Upper lobe of right lung (tissue), 1 donor: ENCODE measurements at regions not wholly inside any gene's neighbourhood (a gene's known extent, or its start where the extent isn't known, plus 50 kb on each side); places are given as distances from the start of the nearest gene placed in this dataset.

Experiments used
- ATAC-seq: fragments of 200-7000 bp; cut with Tn5 transposase; one replicate; pipeline ENCODE4 v1.9.1; 2020; ENCODE audit warnings: mild to moderate bottlenecking, moderate library complexity
- DNase-seq: peaks from one replicate; pipeline ENCODE4 v3.0.0-alpha.2; 2020
- H3K27ac ChIP-seq: fragments of 200-600 bp; one replicate; pipeline ENCODE4 v1.8.0; 2022
- H3K27me3 ChIP-seq: fragments of 200-600 bp; one replicate; pipeline ENCODE4 v1.8.0; 2022; ENCODE audit warnings: mild to moderate bottlenecking
- H3K36me3 ChIP-seq: fragments of 200-600 bp; one replicate; pipeline ENCODE4 v1.8.0; 2022
- H3K4me1 ChIP-seq: fragments of 200-600 bp; one replicate; pipeline ENCODE4 v1.8.0; 2022
- H3K4me3 ChIP-seq: fragments of 200-600 bp; one replicate; pipeline ENCODE4 v1.8.0; 2022; ENCODE audit warnings: mild to moderate bottlenecking
- H3K9me3 ChIP-seq: fragments of 200-600 bp; one replicate; pipeline ENCODE4 v1.8.0; 2022
- intact Hi-C: fragments of 100-400 bp; cut with DNase I; formaldehyde crosslinking; loops from one replicate; pipeline ENCODE4 v1.11.0; 2022
- TF ChIP-seq, protein P1 (sequence below): fragments of 200-600 bp; IDR thresholded peaks from one replicate; pipeline ENCODE4 v1.8.0; 2022; ENCODE audit warnings: antibody characterized with exemption
- donor health status: DM: no; HTN: yes; CAD: no; lungs with severe emphysema.

DNA sequence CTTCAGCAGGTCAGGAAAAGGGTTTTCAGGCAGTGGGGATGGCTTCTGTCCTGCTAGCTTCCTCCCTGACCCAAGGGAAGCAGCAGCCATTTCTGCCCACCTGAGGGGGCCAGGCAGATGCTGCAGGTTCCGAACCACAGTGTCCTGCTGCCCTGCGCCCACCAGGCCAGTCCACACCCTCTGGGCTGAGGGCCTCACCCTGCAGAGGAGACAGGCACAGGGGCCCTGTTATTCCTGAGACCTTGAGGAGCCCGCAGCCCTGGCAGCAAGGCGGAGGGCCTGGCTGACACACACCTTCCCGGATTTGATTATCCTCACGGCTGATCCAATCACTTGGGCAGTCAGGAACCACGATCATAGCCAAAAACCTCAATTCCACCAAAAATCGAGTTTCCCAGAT, 725.8 kb downstream of the BRD1 start:
- DNase-seq (peak; percentile 47), ATAC-seq (no peak)
- Histone ChIP-seq H3K27me3 (peaks cover 24% of the 10 kb centered on the region), H3K27ac (no peak overlapping the region), H3K4me3 (no peak overlapping the region), H3K36me3 (no peaks in the 10 kb centered on the region), H3K4me1 (no peaks in the 10 kb centered on the region), H3K9me3 (no peaks in the 10 kb centered on the region)
- intact Hi-C loops, result no loop called here
- TF ChIP-seq, protein P1, sequence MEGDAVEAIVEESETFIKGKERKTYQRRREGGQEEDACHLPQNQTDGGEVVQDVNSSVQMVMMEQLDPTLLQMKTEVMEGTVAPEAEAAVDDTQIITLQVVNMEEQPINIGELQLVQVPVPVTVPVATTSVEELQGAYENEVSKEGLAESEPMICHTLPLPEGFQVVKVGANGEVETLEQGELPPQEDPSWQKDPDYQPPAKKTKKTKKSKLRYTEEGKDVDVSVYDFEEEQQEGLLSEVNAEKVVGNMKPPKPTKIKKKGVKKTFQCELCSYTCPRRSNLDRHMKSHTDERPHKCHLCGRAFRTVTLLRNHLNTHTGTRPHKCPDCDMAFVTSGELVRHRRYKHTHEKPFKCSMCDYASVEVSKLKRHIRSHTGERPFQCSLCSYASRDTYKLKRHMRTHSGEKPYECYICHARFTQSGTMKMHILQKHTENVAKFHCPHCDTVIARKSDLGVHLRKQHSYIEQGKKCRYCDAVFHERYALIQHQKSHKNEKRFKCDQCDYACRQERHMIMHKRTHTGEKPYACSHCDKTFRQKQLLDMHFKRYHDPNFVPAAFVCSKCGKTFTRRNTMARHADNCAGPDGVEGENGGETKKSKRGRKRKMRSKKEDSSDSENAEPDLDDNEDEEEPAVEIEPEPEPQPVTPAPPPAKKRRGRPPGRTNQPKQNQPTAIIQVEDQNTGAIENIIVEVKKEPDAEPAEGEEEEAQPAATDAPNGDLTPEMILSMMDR, result no peak

DNA sequence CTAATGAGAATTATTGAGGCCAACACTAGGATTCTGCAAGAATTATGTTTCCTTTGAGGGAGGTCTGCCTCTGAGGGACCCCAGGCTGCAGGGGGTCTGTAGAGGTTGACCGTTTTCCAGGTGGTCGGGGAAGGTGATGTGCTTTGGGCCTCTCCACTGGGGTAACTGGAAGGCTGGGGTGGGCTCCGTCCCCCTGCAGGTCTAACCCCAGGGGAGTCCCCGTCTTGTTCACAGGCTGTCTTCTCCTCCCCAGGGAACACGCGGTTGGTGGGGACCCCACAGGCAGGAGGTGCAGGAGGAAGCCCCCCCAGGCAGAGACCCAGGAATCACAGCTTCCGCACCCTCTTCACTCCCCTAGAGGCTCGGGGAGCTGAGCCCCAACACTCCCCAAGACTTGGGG, 726.4 kb downstream of the BRD1 start:
- no peaks in the 10 kb centered on the region for H3K4me1 ChIP-seq
- H3K27ac ChIP-seq, result no peak overlapping the region
- ATAC-seq (no peak), DNase-seq (peak; percentile 41)
- H3K36me3 ChIP-seq, result no peaks in the 10 kb centered on the region
- H3K27me3 ChIP-seq, result peaks cover 17% of the 10 kb centered on the region
- intact Hi-C loops, result no loop called here
- no peaks in the 10 kb centered on the region for H3K9me3 ChIP-seq
- no peak overlapping the region for H3K4me3 ChIP-seq
- TF ChIP-seq, protein P1, result no peak

DNA sequence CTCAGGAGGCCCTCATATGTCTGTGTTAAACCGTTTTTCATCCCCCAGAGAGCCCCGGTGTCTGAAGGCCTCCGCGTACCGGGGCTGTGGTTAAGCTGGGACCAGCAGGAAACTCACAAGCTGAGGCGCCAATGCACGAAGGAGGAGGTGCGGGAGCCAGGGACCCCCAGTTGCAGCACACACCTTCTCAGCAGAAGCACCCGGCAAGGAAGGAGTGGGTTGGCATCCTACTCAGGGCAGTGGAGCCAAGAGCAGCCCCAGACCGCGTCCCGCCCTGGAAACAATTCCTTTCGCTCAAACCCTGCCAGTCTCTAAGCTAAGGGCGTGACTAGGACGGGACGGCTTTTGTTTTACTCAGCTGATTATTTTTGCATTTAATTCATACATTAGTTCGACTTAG, 726.9 kb downstream of the BRD1 start:
- intact Hi-C loops, result no loop called here
- Histone ChIP-seq H3K27ac (no peak overlapping the region), H3K27me3 (peaks cover 15% of the 10 kb centered on the region), H3K4me1 (no peaks in the 10 kb centered on the region), H3K9me3 (no peaks in the 10 kb centered on the region), H3K4me3 (no peak overlapping the region), H3K36me3 (no peaks in the 10 kb centered on the region)
- TF ChIP-seq, protein P1, result no peak
- DNase-seq, result peak; percentile 36
- no peak for ATAC-seq

DNA sequence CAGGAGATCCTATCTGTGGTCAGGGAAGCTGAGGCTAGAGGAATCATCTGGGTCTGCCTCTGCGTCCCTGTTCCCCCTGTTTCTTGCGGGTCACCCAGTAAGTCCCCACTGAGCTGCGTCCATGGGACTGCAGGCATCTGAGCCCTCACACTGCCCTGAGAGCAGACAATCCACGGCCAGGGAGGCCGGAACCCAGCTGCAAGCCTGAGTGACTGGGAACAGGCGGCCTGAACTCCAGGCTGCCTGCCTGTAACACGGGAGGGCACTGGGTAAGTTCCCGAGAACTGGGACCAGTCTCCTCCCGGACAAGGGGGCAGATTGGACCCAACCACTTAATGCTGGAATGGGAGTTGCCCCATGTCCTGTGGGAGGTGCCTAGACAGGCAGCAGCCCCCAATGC, 727.4 kb downstream of the BRD1 start:
- no peak overlapping the region for H3K27ac ChIP-seq
- no peak for DNase-seq
- H3K27me3 ChIP-seq, result peaks cover 15% of the 10 kb centered on the region
- intact Hi-C loops, result no loop called here
- no peak overlapping the region for H3K4me3 ChIP-seq
- no peak for ATAC-seq
- TF ChIP-seq, protein P1, result no peak
- H3K4me1 ChIP-seq, result no peaks in the 10 kb centered on the region
- H3K9me3 ChIP-seq, result no peaks in the 10 kb centered on the region
- no peaks in the 10 kb centered on the region for H3K36me3 ChIP-seq

DNA sequence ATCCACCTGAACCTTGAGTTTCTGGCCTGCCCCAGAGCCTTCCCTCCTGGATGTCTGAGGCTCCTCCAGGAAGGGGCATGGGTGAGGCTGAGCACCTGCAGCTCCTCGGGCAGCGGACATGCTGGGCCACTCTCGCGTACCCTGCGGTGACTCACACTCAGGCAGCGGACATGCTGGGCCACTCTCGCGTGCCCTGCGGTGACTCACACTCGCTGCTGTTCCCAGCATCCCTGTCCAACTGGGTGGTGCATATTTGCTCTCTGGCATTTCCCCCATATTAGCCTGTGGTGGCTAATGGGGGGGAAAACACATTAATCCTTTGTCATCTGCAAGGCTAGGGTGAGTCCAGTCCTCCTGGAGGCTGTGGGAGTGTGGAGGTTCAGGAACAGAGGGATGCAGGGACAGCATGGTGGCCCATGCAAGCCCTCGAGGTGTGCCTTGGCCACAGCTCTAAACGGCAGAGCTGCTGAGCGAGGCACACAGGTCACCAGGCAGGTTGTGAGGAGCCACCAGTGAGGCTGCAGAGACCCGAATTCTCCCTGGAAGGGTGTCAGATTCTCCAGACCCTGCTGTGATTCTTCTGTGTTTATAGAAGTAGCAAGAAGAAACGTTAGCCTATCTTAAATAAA, 728.1 kb downstream of the BRD1 start:
- Histone ChIP-seq H3K27ac (no peak overlapping the region), H3K27me3 (peaks cover 15% of the 10 kb centered on the region), H3K4me3 (no peak overlapping the region), H3K36me3 (no peaks in the 10 kb centered on the region), H3K9me3 (no peaks in the 10 kb centered on the region), H3K4me1 (no peaks in the 10 kb centered on the region)
- intact Hi-C loops, result no loop called here
- DNase-seq (no peak), ATAC-seq (no peak)
- TF ChIP-seq, protein P1, result no peak

DNA sequence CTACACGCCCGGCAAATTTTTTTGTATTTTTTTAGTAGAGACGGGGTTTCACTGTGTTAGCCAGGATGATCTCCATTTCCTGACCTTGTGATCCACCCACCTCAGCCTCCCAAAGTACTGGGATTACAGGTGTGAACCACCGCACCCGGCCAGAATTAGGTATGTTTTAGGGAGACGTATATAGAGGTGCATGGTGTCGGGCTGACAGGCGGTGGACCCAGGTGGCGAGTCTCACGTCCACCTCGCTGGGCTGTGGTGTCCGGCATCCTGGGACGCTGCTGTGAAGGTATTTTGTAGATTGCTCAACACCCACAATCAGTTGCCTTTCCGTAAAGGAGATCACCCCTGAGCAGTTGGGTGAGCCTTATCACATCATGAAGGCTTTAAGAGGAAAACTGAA, 728.6 kb downstream of the BRD1 start:
- TF ChIP-seq, protein P1, result no peak
- ATAC-seq (no peak), DNase-seq (no peak)

More for the DNA sequence above, 728.6 kb downstream of the BRD1 start:
- Histone ChIP-seq H3K36me3 (no peaks in the 10 kb centered on the region), H3K9me3 (no peaks in the 10 kb centered on the region), H3K4me1 (no peaks in the 10 kb centered on the region), H3K27me3 (peaks cover 15% of the 10 kb centered on the region), H3K27ac (no peak overlapping the region), H3K4me3 (no peak overlapping the region)
- intact Hi-C loops, result no loop called here
